Neural progenitor cell (in vitro differentiated cells): ENCODE measurements at regions not wholly inside any gene's neighbourhood (a gene's known extent, or its start where the extent isn't known, plus 50 kb on each side); places are given as distances from the start of the nearest gene placed in this dataset.

ENCODE experiments used
- DNase-seq: peaks from one replicate; pipeline ENCODE4 v3.0.0-alpha.2; 2016; ENCODE audit warnings: low spot score
- H2AFZ ChIP-seq: fragments of 200-600 bp; sonication (generic); replicated peaks from 2 replicates; pipeline ENCODE4 v1.6.1; 2016; ENCODE audit warnings: antibody characterized with exemption
- H3F3A ChIP-seq: fragments of 200-600 bp; sonication (generic); 2 replicates; pipeline ENCODE4 v1.6.1; 2016; ENCODE audit warnings: antibody characterized with exemption, low read depth
- H3K27ac ChIP-seq: fragments of 200-600 bp; sonication (generic); 2 replicates; pipeline ENCODE4 v1.5.1; 2016; ENCODE audit warnings: mild to moderate bottlenecking
- H3K27me3 ChIP-seq: fragments of 200-600 bp; sonication (generic); 2 replicates; pipeline ENCODE4 v1.6.1; 2016; ENCODE audit warnings: mild to moderate bottlenecking, moderate library complexity
- H3K36me3 ChIP-seq: fragments of 200-600 bp; sonication (generic); 2 replicates; pipeline ENCODE4 v1.5.1; 2016
- H3K4me1 ChIP-seq: fragments of 200-600 bp; sonication (generic); 2 replicates; pipeline ENCODE4 v1.6.1; 2016; ENCODE audit warnings: mixed run types
- H3K4me2 ChIP-seq: fragments of 200-600 bp; sonication (generic); 2 replicates; pipeline ENCODE4 v1.6.1; 2016
- H3K4me3 ChIP-seq: fragments of 200-600 bp; sonication (generic); 2 replicates; pipeline ENCODE4 v1.5.1; 2016
- H3K79me2 ChIP-seq: fragments of 200-600 bp; sonication (generic); 2 replicates; pipeline ENCODE4 v1.6.1; 2016; ENCODE audit warnings: low read depth
- H3K9ac ChIP-seq: fragments of 200-600 bp; sonication (generic); 2 replicates; pipeline ENCODE4 v1.6.1; 2016
- H3K9me3 ChIP-seq: fragments of 200-600 bp; sonication (generic); 2 replicates; pipeline ENCODE4 v1.5.1; 2016; ENCODE audit warnings: low read depth
- H4K20me1 ChIP-seq: fragments of 200-600 bp; sonication (generic); 2 replicates; pipeline ENCODE4 v1.6.1; 2016; ENCODE audit warnings: low read depth
- H3K27ac Mint-ChIP-seq: 3 replicates; pipeline ENCODE4 v1.8.0; 2021; ENCODE audit warnings: mixed read lengths
- H3K27me3 Mint-ChIP-seq: 2 replicates; pipeline ENCODE4 v1.8.0; 2022; ENCODE audit warnings: low read depth, mild to moderate bottlenecking, inconsistent platforms, moderate library complexity, mixed read lengths; ENCODE audit not compliant: insufficient read depth
- H3K36me3 Mint-ChIP-seq: 3 replicates; pipeline ENCODE4 v1.8.0; 2021; ENCODE audit warnings: mixed read lengths
- H3K4me1 Mint-ChIP-seq: 3 replicates; pipeline ENCODE4 v1.8.0; 2021; ENCODE audit warnings: mixed read lengths
- H3K4me3 Mint-ChIP-seq: 3 replicates; pipeline ENCODE4 v1.8.0; 2021; ENCODE audit warnings: mild to moderate bottlenecking, moderate library complexity, mixed read lengths
- H3K9me3 Mint-ChIP-seq: 3 replicates; pipeline ENCODE4 v1.8.0; 2020; ENCODE audit warnings: mixed read lengths
- EZH2 ChIP-seq: fragments of 200-600 bp; sonication (generic); IDR thresholded peaks from 2 replicates; pipeline ENCODE4 v1.6.1; 2017; ENCODE audit warnings: antibody characterized with exemption, mild to moderate bottlenecking, moderate library complexity
- EZH2phosphoT487 ChIP-seq: fragments of 200-600 bp; sonication (generic); IDR thresholded peaks from 2 replicates; pipeline ENCODE4 v1.6.1; 2017; ENCODE audit warnings: antibody characterized with exemption
- TF ChIP-seq, protein P1 (sequence below): fragments of 200-600 bp; sonication (generic); IDR thresholded peaks from 2 replicates; pipeline ENCODE4 v1.5.1; 2017; ENCODE audit warnings: antibody characterized with exemption, mild to moderate bottlenecking

GRCh38 chr4:4734425-4734824 is 125.0 kb upstream of the MSX1 start:
- no peaks in the 10 kb centered on the region for H3F3A ChIP-seq
- no peaks in the 10 kb centered on the region for H3K36me3 Mint-ChIP-seq
- H3K4me3 Mint-ChIP-seq, result no peak overlapping the region
- no peak overlapping the region for H3K4me3 ChIP-seq
- peaks cover 6% of the 10 kb centered on the region for H3K9me3 Mint-ChIP-seq
- H3K4me1 ChIP-seq, result no peaks in the 10 kb centered on the region
- peaks cover 9% of the 10 kb centered on the region for H3K4me1 Mint-ChIP-seq
- H4K20me1 ChIP-seq, result no peaks in the 10 kb centered on the region
- H3K36me3 ChIP-seq, result no peaks in the 10 kb centered on the region
- no peaks in the 10 kb centered on the region for H3K79me2 ChIP-seq
- H3K9ac ChIP-seq, result no peak overlapping the region
- no peak overlapping the region for H2AFZ ChIP-seq
- TF ChIP-seq EZH2 (no peak), EZH2phosphoT487 (no peak)
- TF ChIP-seq, protein P1, sequence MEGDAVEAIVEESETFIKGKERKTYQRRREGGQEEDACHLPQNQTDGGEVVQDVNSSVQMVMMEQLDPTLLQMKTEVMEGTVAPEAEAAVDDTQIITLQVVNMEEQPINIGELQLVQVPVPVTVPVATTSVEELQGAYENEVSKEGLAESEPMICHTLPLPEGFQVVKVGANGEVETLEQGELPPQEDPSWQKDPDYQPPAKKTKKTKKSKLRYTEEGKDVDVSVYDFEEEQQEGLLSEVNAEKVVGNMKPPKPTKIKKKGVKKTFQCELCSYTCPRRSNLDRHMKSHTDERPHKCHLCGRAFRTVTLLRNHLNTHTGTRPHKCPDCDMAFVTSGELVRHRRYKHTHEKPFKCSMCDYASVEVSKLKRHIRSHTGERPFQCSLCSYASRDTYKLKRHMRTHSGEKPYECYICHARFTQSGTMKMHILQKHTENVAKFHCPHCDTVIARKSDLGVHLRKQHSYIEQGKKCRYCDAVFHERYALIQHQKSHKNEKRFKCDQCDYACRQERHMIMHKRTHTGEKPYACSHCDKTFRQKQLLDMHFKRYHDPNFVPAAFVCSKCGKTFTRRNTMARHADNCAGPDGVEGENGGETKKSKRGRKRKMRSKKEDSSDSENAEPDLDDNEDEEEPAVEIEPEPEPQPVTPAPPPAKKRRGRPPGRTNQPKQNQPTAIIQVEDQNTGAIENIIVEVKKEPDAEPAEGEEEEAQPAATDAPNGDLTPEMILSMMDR, result no peak
- H3K27ac Mint-ChIP-seq, result no peak overlapping the region
- H3K27ac ChIP-seq, result no peak overlapping the region
- no peaks in the 10 kb centered on the region for H3K27me3 ChIP-seq
- no peak for DNase-seq
- peaks cover 15% of the 10 kb centered on the region for H3K27me3 Mint-ChIP-seq
- H3K9me3 ChIP-seq, result no peaks in the 10 kb centered on the region
- H3K4me2 ChIP-seq, result no peak overlapping the region

DNA sequence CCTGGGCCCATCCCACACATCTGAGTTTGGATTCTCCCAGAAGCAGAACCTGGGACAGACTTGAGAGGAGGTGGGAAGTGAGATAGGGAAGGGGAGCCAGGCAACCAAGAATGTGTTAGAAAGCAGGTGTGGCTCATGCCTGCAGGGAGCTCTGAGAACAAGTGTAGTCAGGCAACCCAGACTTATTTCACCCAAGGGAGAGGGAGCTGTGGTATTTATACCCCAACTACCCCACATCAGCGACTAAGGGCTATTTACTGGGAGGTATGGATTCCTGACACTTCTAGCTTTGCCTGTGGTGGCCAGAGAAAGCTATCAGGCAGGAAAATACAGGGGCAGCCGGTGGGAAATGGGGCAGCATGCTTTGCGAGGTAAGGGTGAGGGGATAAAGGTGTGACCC is 125.8 kb upstream of the MSX1 start:
- Mint-ChIP-seq H3K36me3 (no peaks in the 10 kb centered on the region), H3K27me3 (peaks cover 15% of the 10 kb centered on the region), H3K9me3 (peaks cover 4% of the 10 kb centered on the region), H3K27ac (no peak overlapping the region), H3K4me3 (no peak overlapping the region), H3K4me1 (peaks cover 9% of the 10 kb centered on the region)
- Histone ChIP-seq H3K27me3 (no peaks in the 10 kb centered on the region), H3K9me3 (no peaks in the 10 kb centered on the region), H2AFZ (no peak overlapping the region), H3F3A (no peaks in the 10 kb centered on the region), H4K20me1 (no peaks in the 10 kb centered on the region), H3K9ac (no peak overlapping the region), H3K4me1 (no peaks in the 10 kb centered on the region), H3K4me2 (no peak overlapping the region), H3K27ac (no peak overlapping the region), H3K36me3 (no peaks in the 10 kb centered on the region), H3K79me2 (no peaks in the 10 kb centered on the region), H3K4me3 (no peak overlapping the region)
- TF ChIP-seq EZH2 (no peak), EZH2phosphoT487 (no peak)
- TF ChIP-seq, protein P1, result no peak
- no peak for DNase-seq

GRCh38 chr4:4730249-4730648 is 129.2 kb upstream of the MSX1 start:
- H2AFZ ChIP-seq, result no peak overlapping the region
- TF ChIP-seq, protein P1, result no peak
- no peak for TF ChIP-seq EZH2
- TF ChIP-seq EZH2phosphoT487, result no peak

More at GRCh38 chr4:4730249-4730648, 129.2 kb upstream of the MSX1 start:
- Histone ChIP-seq H3K4me2 (no peak overlapping the region), H4K20me1 (no peaks in the 10 kb centered on the region), H3K4me3 (no peak overlapping the region), H3K9ac (no peak overlapping the region), H3K79me2 (no peaks in the 10 kb centered on the region), H3K27ac (no peak overlapping the region), H3F3A (no peaks in the 10 kb centered on the region), H3K9me3 (peaks cover 2% of the 10 kb centered on the region), H3K4me1 (no peaks in the 10 kb centered on the region), H3K36me3 (no peaks in the 10 kb centered on the region), H3K27me3 (no peaks in the 10 kb centered on the region)
- Mint-ChIP-seq H3K4me3 (no peak overlapping the region), H3K9me3 (peaks cover 30% of the 10 kb centered on the region), H3K27ac (no peak overlapping the region), H3K36me3 (peaks cover 12% of the 10 kb centered on the region), H3K27me3 (peaks cover 7% of the 10 kb centered on the region), H3K4me1 (no peaks in the 10 kb centered on the region)
- no peak for DNase-seq
